GM23338 (cell line): ENCODE measurements at regions not wholly inside any gene's neighbourhood (a gene's known extent, or its start where the extent isn't known, plus 50 kb on each side); places are given as distances from the start of the nearest gene placed in this dataset.

Source experiments
- ATAC-seq: fragments of 200-7000 bp; cut with Tn5 transposase; 3 replicates; pipeline ENCODE4 v1.9.1; 2020
- DNase-seq: peaks from one replicate; pipeline ENCODE4 v3.0.0-alpha.2; 2015; ENCODE audit warnings: low spot score
- H2AFZ ChIP-seq: fragments of 200-600 bp; sonication (generic); 2 replicates; pipeline ENCODE4 v1.8.0; 2016; ENCODE audit warnings: antibody characterized with exemption, mild to moderate bottlenecking, moderate library complexity
- H3F3A ChIP-seq: fragments of 200-600 bp; sonication (generic); replicated peaks from 2 replicates; pipeline ENCODE4 v1.8.0; 2017; ENCODE audit warnings: antibody characterized with exemption, mixed run types, low read depth
- H3K27ac ChIP-seq: fragments of 200-600 bp; sonication (generic); 2 replicates; pipeline ENCODE4 v1.6.1; 2016; ENCODE audit warnings: low read depth
- H3K27me3 ChIP-seq: fragments of 200-600 bp; sonication (generic); 2 replicates; pipeline ENCODE4 v1.8.0; 2016; ENCODE audit warnings: mild to moderate bottlenecking, mixed run types, moderate library complexity; ENCODE audit not compliant: insufficient read depth
- H3K36me3 ChIP-seq: fragments of 200-600 bp; sonication (generic); 2 replicates; pipeline ENCODE4 v1.8.0; 2016; ENCODE audit warnings: mild to moderate bottlenecking; ENCODE audit not compliant: insufficient read depth
- H3K4me1 ChIP-seq: fragments of 200-600 bp; sonication (generic); 2 replicates; pipeline ENCODE4 v1.8.0; 2016; ENCODE audit warnings: mild to moderate bottlenecking, moderate library complexity; ENCODE audit not compliant: insufficient read depth
- H3K4me2 ChIP-seq: fragments of 200-600 bp; sonication (generic); 2 replicates; pipeline ENCODE4 v1.7.1; 2017; ENCODE audit warnings: mixed run types
- H3K4me3 ChIP-seq: fragments of 200-600 bp; sonication (generic); 2 replicates; pipeline ENCODE4 v1.6.1; 2016; ENCODE audit warnings: mixed run types
- H3K79me2 ChIP-seq: fragments of 200-600 bp; sonication (generic); replicated peaks from 2 replicates; pipeline ENCODE4 v1.8.0; 2017; ENCODE audit warnings: mild to moderate bottlenecking; ENCODE audit not compliant: insufficient read depth
- H3K9me2 ChIP-seq: fragments of 200-600 bp; sonication (generic); 2 replicates; pipeline ENCODE4 v1.8.0; 2017; ENCODE audit not compliant: insufficient read depth
- H4K20me1 ChIP-seq: fragments of 200-600 bp; sonication (generic); replicated peaks from 2 replicates; pipeline ENCODE4 v1.8.0; 2017; ENCODE audit warnings: mild to moderate bottlenecking; ENCODE audit not compliant: insufficient read depth
- H3K27ac Mint-ChIP-seq: 2 replicates; pipeline ENCODE4 v1.8.0; 2020; ENCODE audit warnings: inconsistent platforms, mild to moderate bottlenecking, moderate library complexity, mixed read lengths
- H3K27me3 Mint-ChIP-seq: 3 replicates; pipeline ENCODE4 v1.8.0; 2022; ENCODE audit warnings: low read depth, mild to moderate bottlenecking, moderate library complexity, mixed read lengths, inconsistent platforms; ENCODE audit not compliant: insufficient read depth, poor library complexity
- H3K36me3 Mint-ChIP-seq: 3 replicates; pipeline ENCODE4 v1.8.0; 2021; ENCODE audit warnings: low read depth, mild to moderate bottlenecking, inconsistent platforms, moderate library complexity, mixed read lengths
- H3K4me1 Mint-ChIP-seq: 3 replicates; pipeline ENCODE4 v1.8.0; 2020; ENCODE audit warnings: mild to moderate bottlenecking, inconsistent platforms, mixed read lengths
- H3K4me3 Mint-ChIP-seq: 3 replicates; pipeline ENCODE4 v1.8.0; 2021; ENCODE audit warnings: moderate library complexity, mild to moderate bottlenecking, inconsistent platforms, mixed read lengths
- H3K9me3 Mint-ChIP-seq: 3 replicates; pipeline ENCODE4 v1.8.0; 2020; ENCODE audit warnings: moderate library complexity, mild to moderate bottlenecking, inconsistent platforms, mixed read lengths
- CREB1 ChIP-seq: fragments of 250-450 bp; sonication (Bioruptor Pico); IDR thresholded peaks from 2 replicates; pipeline ENCODE4 v1.5.0; 2020; ENCODE audit warnings: low read depth, mild to moderate bottlenecking, moderate library complexity
- EZH2 ChIP-seq: fragments of 200-600 bp; sonication (generic); IDR thresholded peaks from one replicate; pipeline ENCODE4 v1.8.0; 2017; ENCODE audit warnings: antibody characterized with exemption, mild to moderate bottlenecking, low read depth; ENCODE audit not compliant: unreplicated experiment
- EZH2phosphoT487 ChIP-seq: fragments of 200-600 bp; sonication (generic); IDR thresholded peaks from one replicate; pipeline ENCODE4 v1.8.1; 2018; ENCODE audit warnings: antibody characterized with exemption; ENCODE audit not compliant: unreplicated experiment
- NANOG ChIP-seq: IDR thresholded peaks from 2 replicates; pipeline ENCODE4 v1.6.1; 2016; ENCODE audit warnings: antibody characterized with exemption, borderline replicate concordance
- STAT1 ChIP-seq: IDR thresholded peaks from one replicate; pipeline ENCODE4 v1.6.1; 2016; ENCODE audit warnings: antibody characterized with exemption; ENCODE audit not compliant: unreplicated experiment
- ZNF114 ChIP-seq: fragments of 250-450 bp; sonication (Bioruptor Pico); IDR thresholded peaks from 2 replicates; pipeline ENCODE4 v1.5.0; 2020; ENCODE audit warnings: mild to moderate bottlenecking, moderate library complexity
- ZNF331 ChIP-seq: fragments of 250-450 bp; sonication (Bioruptor Pico); IDR thresholded peaks from 2 replicates; pipeline ENCODE4 v1.5.0; 2020; ENCODE audit warnings: low read depth, mild to moderate bottlenecking, moderate library complexity
- TF ChIP-seq, protein P1 (sequence below), 2 experiments: fragments of 200-600 bp in 1 of 2; sonication (generic) in 1 of 2; conservative IDR thresholded peaks; 2 replicates each; pipeline versions ENCODE4 v1.5.1 to v1.6.1; 2016 to 2017; ENCODE audit warnings: antibody characterized with exemption in 2 of 2, low read depth in 2 of 2, mild to moderate bottlenecking in 2 of 2, moderate library complexity in 1 of 2
- TF ChIP-seq, protein P2 (sequence below): IDR thresholded peaks from 2 replicates; pipeline ENCODE4 v1.6.1; 2016; ENCODE audit warnings: antibody characterized with exemption
- TF ChIP-seq, protein P3 (sequence below): fragments of 250-450 bp; sonication (Bioruptor Pico); IDR thresholded peaks from 2 replicates; pipeline ENCODE4 v1.5.0; 2020; ENCODE audit warnings: mild to moderate bottlenecking, moderate library complexity

DNA sequence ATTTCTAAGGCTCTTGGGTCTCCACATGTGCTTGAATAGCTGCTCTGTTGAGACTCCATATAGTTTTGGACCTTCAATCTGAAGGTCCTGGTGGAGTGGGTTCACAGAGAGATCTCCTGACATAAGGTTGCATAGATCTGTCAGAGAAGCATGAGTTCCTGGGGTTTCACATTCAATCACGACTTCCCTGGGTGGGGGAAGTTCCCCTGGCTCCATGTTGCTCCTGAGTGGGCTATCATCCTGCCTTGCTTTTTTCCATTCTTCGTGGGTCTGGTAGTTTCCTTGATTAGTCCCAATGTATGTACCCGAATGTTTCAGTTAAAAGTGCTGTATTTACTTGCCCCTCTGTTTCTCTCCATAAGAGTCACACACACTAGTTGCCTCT is 181.8 kb downstream of the RASSF9 start:
- TF ChIP-seq ZNF114 (no peak), STAT1 (no peak), ZNF331 (CRISPR knock-in tag) (no peak), EZH2 (no peak), CREB1 (CRISPR knock-in tag) (no peak), EZH2phosphoT487 (no peak), NANOG (no peak)
- TF ChIP-seq, protein P1, sequence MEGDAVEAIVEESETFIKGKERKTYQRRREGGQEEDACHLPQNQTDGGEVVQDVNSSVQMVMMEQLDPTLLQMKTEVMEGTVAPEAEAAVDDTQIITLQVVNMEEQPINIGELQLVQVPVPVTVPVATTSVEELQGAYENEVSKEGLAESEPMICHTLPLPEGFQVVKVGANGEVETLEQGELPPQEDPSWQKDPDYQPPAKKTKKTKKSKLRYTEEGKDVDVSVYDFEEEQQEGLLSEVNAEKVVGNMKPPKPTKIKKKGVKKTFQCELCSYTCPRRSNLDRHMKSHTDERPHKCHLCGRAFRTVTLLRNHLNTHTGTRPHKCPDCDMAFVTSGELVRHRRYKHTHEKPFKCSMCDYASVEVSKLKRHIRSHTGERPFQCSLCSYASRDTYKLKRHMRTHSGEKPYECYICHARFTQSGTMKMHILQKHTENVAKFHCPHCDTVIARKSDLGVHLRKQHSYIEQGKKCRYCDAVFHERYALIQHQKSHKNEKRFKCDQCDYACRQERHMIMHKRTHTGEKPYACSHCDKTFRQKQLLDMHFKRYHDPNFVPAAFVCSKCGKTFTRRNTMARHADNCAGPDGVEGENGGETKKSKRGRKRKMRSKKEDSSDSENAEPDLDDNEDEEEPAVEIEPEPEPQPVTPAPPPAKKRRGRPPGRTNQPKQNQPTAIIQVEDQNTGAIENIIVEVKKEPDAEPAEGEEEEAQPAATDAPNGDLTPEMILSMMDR (conservative IDR thresholded peaks at IDR 0.05; ENCODE audit: low read depth in 2 of 2) = no peak
- TF ChIP-seq, protein P2, sequence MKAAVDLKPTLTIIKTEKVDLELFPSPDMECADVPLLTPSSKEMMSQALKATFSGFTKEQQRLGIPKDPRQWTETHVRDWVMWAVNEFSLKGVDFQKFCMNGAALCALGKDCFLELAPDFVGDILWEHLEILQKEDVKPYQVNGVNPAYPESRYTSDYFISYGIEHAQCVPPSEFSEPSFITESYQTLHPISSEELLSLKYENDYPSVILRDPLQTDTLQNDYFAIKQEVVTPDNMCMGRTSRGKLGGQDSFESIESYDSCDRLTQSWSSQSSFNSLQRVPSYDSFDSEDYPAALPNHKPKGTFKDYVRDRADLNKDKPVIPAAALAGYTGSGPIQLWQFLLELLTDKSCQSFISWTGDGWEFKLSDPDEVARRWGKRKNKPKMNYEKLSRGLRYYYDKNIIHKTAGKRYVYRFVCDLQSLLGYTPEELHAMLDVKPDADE = no peak
- TF ChIP-seq, protein P3, sequence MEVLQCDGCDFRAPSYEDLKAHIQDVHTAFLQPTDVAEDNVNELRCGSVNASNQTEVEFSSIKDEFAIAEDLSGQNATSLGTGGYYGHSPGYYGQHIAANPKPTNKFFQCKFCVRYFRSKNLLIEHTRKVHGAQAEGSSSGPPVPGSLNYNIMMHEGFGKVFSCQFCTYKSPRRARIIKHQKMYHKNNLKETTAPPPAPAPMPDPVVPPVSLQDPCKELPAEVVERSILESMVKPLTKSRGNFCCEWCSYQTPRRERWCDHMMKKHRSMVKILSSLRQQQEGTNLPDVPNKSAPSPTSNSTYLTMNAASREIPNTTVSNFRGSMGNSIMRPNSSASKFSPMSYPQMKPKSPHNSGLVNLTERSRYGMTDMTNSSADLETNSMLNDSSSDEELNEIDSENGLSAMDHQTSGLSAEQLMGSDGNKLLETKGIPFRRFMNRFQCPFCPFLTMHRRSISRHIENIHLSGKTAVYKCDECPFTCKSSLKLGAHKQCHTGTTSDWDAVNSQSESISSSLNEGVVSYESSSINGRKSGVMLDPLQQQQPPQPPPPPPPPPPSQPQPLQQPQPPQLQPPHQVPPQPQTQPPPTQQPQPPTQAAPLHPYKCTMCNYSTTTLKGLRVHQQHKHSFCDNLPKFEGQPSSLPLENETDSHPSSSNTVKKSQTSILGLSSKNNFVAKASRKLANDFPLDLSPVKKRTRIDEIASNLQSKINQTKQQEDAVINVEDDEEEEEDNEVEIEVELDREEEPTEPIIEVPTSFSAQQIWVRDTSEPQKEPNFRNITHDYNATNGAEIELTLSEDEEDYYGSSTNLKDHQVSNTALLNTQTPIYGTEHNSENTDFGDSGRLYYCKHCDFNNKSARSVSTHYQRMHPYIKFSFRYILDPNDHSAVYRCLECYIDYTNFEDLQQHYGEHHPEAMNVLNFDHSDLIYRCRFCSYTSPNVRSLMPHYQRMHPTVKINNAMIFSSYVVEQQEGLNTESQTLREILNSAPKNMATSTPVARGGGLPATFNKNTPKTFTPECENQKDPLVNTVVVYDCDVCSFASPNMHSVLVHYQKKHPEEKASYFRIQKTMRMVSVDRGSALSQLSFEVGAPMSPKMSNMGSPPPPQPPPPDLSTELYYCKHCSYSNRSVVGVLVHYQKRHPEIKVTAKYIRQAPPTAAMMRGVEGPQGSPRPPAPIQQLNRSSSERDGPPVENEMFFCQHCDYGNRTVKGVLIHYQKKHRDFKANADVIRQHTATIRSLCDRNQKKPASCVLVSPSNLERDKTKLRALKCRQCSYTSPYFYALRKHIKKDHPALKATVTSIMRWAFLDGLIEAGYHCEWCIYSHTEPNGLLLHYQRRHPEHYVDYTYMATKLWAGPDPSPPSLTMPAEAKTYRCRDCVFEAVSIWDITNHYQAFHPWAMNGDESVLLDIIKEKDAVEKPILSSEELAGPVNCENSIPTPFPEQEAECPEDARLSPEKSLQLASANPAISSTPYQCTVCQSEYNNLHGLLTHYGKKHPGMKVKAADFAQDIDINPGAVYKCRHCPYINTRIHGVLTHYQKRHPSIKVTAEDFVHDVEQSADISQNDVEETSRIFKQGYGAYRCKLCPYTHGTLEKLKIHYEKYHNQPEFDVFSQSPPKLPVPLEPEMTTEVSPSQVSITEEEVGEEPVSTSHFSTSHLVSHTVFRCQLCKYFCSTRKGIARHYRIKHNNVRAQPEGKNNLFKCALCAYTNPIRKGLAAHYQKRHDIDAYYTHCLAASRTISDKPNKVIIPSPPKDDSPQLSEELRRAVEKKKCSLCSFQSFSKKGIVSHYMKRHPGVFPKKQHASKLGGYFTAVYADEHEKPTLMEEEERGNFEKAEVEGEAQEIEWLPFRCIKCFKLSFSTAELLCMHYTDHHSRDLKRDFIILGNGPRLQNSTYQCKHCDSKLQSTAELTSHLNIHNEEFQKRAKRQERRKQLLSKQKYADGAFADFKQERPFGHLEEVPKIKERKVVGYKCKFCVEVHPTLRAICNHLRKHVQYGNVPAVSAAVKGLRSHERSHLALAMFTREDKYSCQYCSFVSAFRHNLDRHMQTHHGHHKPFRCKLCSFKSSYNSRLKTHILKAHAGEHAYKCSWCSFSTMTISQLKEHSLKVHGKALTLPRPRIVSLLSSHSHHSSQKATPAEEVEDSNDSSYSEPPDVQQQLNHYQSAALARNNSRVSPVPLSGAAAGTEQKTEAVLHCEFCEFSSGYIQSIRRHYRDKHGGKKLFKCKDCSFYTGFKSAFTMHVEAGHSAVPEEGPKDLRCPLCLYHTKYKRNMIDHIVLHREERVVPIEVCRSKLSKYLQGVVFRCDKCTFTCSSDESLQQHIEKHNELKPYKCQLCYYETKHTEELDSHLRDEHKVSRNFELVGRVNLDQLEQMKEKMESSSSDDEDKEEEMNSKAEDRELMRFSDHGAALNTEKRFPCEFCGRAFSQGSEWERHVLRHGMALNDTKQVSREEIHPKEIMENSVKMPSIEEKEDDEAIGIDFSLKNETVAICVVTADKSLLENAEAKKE = no peak
- H4K20me1 ChIP-seq = no peaks in the 10 kb centered on the region
- Mint-ChIP-seq H3K27ac (no peak overlapping the region), H3K4me3 (no peak overlapping the region), H3K27me3 (no peaks in the 10 kb centered on the region), H3K9me3 (peaks cover 15% of the 10 kb centered on the region), H3K36me3 (peaks cover 14% of the 10 kb centered on the region), H3K4me1 (peaks cover 5% of the 10 kb centered on the region; the same call in 2 of the 3 replicates)
- peaks cover 10% of the 10 kb centered on the region for H3K9me2 ChIP-seq
- H3K4me2 ChIP-seq = no peak overlapping the region
- H3K36me3 ChIP-seq = 0 out of 2 replicates have a peak, but pooled peaks cover 9% of the 10 kb centered on the region
- no peak overlapping the region for H3K27ac ChIP-seq
- ATAC-seq = no peak
- H3K4me3 ChIP-seq = no peak overlapping the region
- H2AFZ ChIP-seq = no peak overlapping the region
- H3F3A ChIP-seq = no peaks in the 10 kb centered on the region
- no peak for DNase-seq
- peaks cover 5% of the 10 kb centered on the region; the same call in 1 of the 2 replicates for H3K4me1 ChIP-seq
- no peaks in the 10 kb centered on the region for H3K79me2 ChIP-seq
- no peaks in the 10 kb centered on the region for H3K27me3 ChIP-seq
